SJSA1 (cell line): ENCODE measurements at regions not wholly inside any gene's neighbourhood (a gene's known extent, or its start where the extent isn't known, plus 50 kb on each side); places are given as distances from the start of the nearest gene placed in this dataset.

Experiments used
- DNase-seq, 2 experiments: peaks; one replicate each; pipeline ENCODE4 v3.0.0-alpha.2; 2015 to 2020; ENCODE audit warnings: low spot score in 2 of 2, low read depth in 1 of 2
- H3K27ac ChIP-seq: fragments of 250-450 bp; sonication (Bioruptor Pico); 2 replicates; pipeline ENCODE4 v1.5.1; 2020; ENCODE audit warnings: mild to moderate bottlenecking, moderate library complexity
- H3K27me3 ChIP-seq: fragments of 250-450 bp; sonication (Bioruptor Pico); replicated peaks from 2 replicates; pipeline ENCODE4 v1.5.1; 2020; ENCODE audit warnings: mild to moderate bottlenecking, moderate library complexity
- H3K36me3 ChIP-seq: fragments of 250-450 bp; sonication (Bioruptor Pico); 2 replicates; pipeline ENCODE4 v1.5.1; 2020; ENCODE audit warnings: mild to moderate bottlenecking
- H3K4me1 ChIP-seq: fragments of 250-450 bp; sonication (Bioruptor Pico); replicated peaks from 2 replicates; pipeline ENCODE4 v1.6.1; 2021; ENCODE audit warnings: mild to moderate bottlenecking
- H3K4me3 ChIP-seq: fragments of 250-450 bp; sonication (Bioruptor Pico); 2 replicates; pipeline ENCODE4 v1.5.1; 2020; ENCODE audit warnings: mild to moderate bottlenecking
- H3K9me3 ChIP-seq: fragments of 250-450 bp; sonication (Bioruptor Pico); replicated peaks from 2 replicates; pipeline ENCODE4 v1.5.1; 2020; ENCODE audit warnings: mild to moderate bottlenecking

- H3K27ac ChIP-seq, result no peak overlapping the region
- no peaks in the 10 kb centered on the region for H3K4me1 ChIP-seq
- H3K36me3 ChIP-seq, result no peaks in the 10 kb centered on the region
- no peak for DNase-seq
- H3K4me3 ChIP-seq, result no peak overlapping the region
- no peaks in the 10 kb centered on the region; the same call in 1 of the 2 replicates for H3K9me3 ChIP-seq
- H3K27me3 ChIP-seq, result no peaks in the 10 kb centered on the region
These were observed 112.1 kb upstream of the EYS start for GRCh38 chr6:65819152-65819551.

GRCh38 chr6:65818576-65818975 is 111.5 kb upstream of the EYS start:
- Histone ChIP-seq H3K4me1 (no peaks in the 10 kb centered on the region), H3K36me3 (no peaks in the 10 kb centered on the region), H3K4me3 (no peak overlapping the region), H3K9me3 (no peaks in the 10 kb centered on the region; the same call in 1 of the 2 replicates), H3K27ac (no peak overlapping the region), H3K27me3 (no peaks in the 10 kb centered on the region)
- DNase-seq, result no peak

GRCh38 chr6:65816991-65817390 is 110.0 kb upstream of the EYS start:
- Histone ChIP-seq H3K36me3 (no peaks in the 10 kb centered on the region), H3K4me1 (no peaks in the 10 kb centered on the region), H3K4me3 (no peak overlapping the region), H3K27me3 (no peaks in the 10 kb centered on the region), H3K9me3 (no peaks in the 10 kb centered on the region; the same call in 1 of the 2 replicates), H3K27ac (no peak overlapping the region)
- DNase-seq, result no peak

DNA sequence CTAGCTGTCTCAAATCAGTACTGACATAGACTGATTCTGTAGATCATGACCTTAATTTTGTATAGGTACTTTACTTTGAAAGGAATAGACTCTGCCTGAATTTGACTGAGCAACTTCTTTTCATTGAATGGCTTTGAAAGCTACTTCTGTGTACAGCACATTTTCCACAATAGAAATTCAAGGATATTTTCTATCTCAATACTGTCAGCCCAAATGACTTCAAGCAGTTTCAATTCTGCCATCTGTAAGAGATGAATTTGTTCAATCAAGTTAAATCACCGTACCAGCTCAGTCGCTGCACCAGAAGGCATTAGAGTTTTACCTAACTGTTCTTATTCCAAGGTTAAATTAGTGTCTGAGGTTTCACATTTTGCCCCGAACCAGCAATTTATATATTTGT is 107.0 kb upstream of the EYS start:
- Histone ChIP-seq H3K27ac (no peak overlapping the region), H3K27me3 (no peaks in the 10 kb centered on the region), H3K4me1 (no peaks in the 10 kb centered on the region), H3K36me3 (no peaks in the 10 kb centered on the region), H3K4me3 (no peak overlapping the region), H3K9me3 (no peaks in the 10 kb centered on the region)
- DNase-seq, result no peak

DNA sequence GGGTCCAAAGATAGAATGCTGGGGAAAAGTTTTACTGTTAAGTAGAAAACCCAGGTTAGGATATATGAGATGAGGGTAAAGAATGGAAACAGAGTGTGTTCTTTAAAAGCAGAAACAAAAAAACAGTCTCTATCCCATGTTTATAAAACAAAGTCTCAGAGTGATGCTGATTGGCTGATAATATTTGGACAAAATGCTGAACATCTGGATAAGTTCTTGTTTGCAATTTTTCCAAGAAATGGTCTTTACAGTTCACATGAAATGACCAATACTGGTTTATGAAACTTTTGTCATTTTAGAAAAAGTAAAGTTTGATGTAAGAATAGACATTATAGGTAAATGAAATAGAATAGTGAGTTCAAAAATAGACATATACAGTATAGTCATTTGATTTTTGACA is 96.2 kb upstream of the EYS start:
- Histone ChIP-seq H3K36me3 (no peaks in the 10 kb centered on the region), H3K4me1 (no peaks in the 10 kb centered on the region), H3K9me3 (no peaks in the 10 kb centered on the region), H3K4me3 (no peak overlapping the region), H3K27ac (no peak overlapping the region), H3K27me3 (no peaks in the 10 kb centered on the region)
- DNase-seq, result no peak

DNA sequence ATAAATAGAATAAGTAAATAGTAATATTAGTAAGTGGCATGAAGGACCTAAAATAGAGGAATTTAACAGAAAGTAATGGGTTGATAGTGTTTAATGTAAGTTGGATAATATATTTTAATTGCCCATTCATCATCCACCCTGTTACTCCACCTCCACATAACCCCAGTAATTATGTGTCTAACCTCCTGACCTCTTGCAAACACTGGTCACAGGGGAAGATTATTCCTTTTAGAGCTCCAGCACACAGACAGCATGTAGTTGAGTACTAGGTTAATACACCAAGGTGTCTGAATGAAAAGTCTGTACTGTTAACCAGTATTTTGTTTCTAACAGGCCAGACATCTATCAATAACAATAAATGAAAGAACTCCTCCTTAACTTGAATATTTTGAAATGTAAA is 92.4 kb upstream of the EYS start:
- Histone ChIP-seq H3K27me3 (no peaks in the 10 kb centered on the region), H3K9me3 (no peaks in the 10 kb centered on the region), H3K27ac (no peak overlapping the region), H3K36me3 (no peaks in the 10 kb centered on the region), H3K4me3 (no peak overlapping the region), H3K4me1 (no peaks in the 10 kb centered on the region)
- no peak for DNase-seq

GRCh38 chr6:65798280-65799014 is 91.4 kb upstream of the EYS start:
- no peak for DNase-seq

GRCh38 chr6:65790666-65791065 is 83.6 kb upstream of the EYS start:
- no peak for DNase-seq
- Histone ChIP-seq H3K36me3 (no peaks in the 10 kb centered on the region), H3K27ac (no peak overlapping the region), H3K27me3 (no peaks in the 10 kb centered on the region), H3K9me3 (no peaks in the 10 kb centered on the region), H3K4me3 (no peak overlapping the region), H3K4me1 (no peaks in the 10 kb centered on the region)

More at GRCh38 chr6:65798280-65799014, 91.4 kb upstream of the EYS start:
- no peaks in the 10 kb centered on the region for H3K36me3 ChIP-seq
- H3K27ac ChIP-seq, result no peak overlapping the region
- H3K9me3 ChIP-seq, result no peaks in the 10 kb centered on the region
- no peaks in the 10 kb centered on the region for H3K27me3 ChIP-seq
- no peaks in the 10 kb centered on the region for H3K4me1 ChIP-seq
- H3K4me3 ChIP-seq, result no peak overlapping the region

- H3K36me3 ChIP-seq, result no peaks in the 10 kb centered on the region
- no peak overlapping the region for H3K27ac ChIP-seq
- no peaks in the 10 kb centered on the region; the same call in 1 of the 2 replicates for H3K9me3 ChIP-seq
- H3K4me3 ChIP-seq, result no peak overlapping the region
- H3K4me1 ChIP-seq, result no peaks in the 10 kb centered on the region
- no peaks in the 10 kb centered on the region for H3K27me3 ChIP-seq
- DNase-seq, result no peak
These were observed 80.8 kb upstream of the EYS start for GRCh38 chr6:65787787-65788186.

GRCh38 chr6:65786815-65787214 is 79.8 kb upstream of the EYS start:
- Histone ChIP-seq H3K27ac (no peak overlapping the region), H3K9me3 (no peaks in the 10 kb centered on the region; the same call in 1 of the 2 replicates), H3K27me3 (no peaks in the 10 kb centered on the region), H3K4me1 (no peaks in the 10 kb centered on the region), H3K4me3 (no peak overlapping the region), H3K36me3 (no peaks in the 10 kb centered on the region)
- DNase-seq, result no peak

GRCh38 chr6:65780691-65781090 is 73.7 kb upstream of the EYS start:
- H3K27ac ChIP-seq, result no peak overlapping the region
- H3K4me3 ChIP-seq, result no peak overlapping the region
- H3K36me3 ChIP-seq, result no peaks in the 10 kb centered on the region
- DNase-seq, result no peak
- H3K4me1 ChIP-seq, result no peaks in the 10 kb centered on the region
- H3K27me3 ChIP-seq, result no peaks in the 10 kb centered on the region
- H3K9me3 ChIP-seq, result no peaks in the 10 kb centered on the region; the same call in 1 of the 2 replicates

GRCh38 chr6:65776332-65776731 is 69.3 kb upstream of the EYS start:
- Histone ChIP-seq H3K4me3 (no peak overlapping the region), H3K27ac (no peak overlapping the region), H3K27me3 (no peaks in the 10 kb centered on the region), H3K36me3 (no peaks in the 10 kb centered on the region), H3K9me3 (no peaks in the 10 kb centered on the region), H3K4me1 (no peaks in the 10 kb centered on the region)
- no peak for DNase-seq

DNA sequence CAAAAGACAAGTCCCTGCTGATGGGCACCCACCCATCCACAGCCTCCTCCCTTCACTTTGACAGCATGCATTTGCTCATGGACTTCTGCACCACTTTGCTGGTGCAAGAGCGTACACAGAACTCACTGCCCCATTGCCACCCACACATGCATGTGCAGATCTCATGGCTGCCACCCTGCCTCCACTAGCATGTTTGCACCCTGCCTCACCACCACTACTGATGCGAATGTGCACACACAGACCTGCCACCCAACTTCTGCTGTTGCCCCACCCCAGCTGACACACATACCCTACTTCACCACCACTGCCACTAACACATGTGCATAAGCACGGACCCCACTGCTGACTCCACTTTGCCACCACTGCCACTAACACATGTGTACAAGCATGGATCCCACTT is 64.9 kb upstream of the EYS start:
- Histone ChIP-seq H3K4me1 (no peaks in the 10 kb centered on the region), H3K9me3 (no peaks in the 10 kb centered on the region), H3K27me3 (no peaks in the 10 kb centered on the region), H3K4me3 (no peak overlapping the region), H3K27ac (no peak overlapping the region), H3K36me3 (no peaks in the 10 kb centered on the region)
- DNase-seq, result no peak

- Histone ChIP-seq H3K4me3 (no peak overlapping the region), H3K9me3 (peaks cover 5% of the 10 kb centered on the region; the same call in 1 of the 2 replicates), H3K27ac (no peak overlapping the region), H3K27me3 (no peaks in the 10 kb centered on the region), H3K4me1 (no peaks in the 10 kb centered on the region), H3K36me3 (no peaks in the 10 kb centered on the region)
- no peak for DNase-seq
These were observed 54.9 kb upstream of the EYS start for GRCh38 chr6:65761890-65762289.

DNA sequence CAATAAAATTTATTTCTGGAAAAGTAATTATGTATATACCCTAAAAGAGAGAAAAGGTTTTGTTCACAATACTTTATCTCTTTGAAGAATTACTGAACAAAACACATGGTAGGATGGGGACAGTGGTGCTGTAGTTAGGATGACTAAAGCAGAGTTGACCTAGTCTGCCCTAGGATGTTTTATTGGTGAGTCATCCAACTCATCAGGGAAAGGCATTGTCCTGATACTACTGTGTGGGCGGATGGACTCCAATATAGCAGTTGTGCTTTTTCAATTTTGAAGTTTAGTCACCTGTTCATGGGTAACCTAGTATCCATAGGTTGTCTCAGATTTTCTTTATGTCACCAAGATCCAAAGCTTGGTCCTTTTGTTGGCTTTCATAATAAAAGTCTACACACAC is 53.3 kb upstream of the EYS start:
- DNase-seq, result no peak
- H3K27ac ChIP-seq, result no peak overlapping the region
- H3K4me1 ChIP-seq, result no peaks in the 10 kb centered on the region

More for the DNA sequence above, 53.3 kb upstream of the EYS start:
- H3K36me3 ChIP-seq, result no peaks in the 10 kb centered on the region
- H3K9me3 ChIP-seq, result peaks cover 5% of the 10 kb centered on the region; the same call in 1 of the 2 replicates
- H3K4me3 ChIP-seq, result no peak overlapping the region
- H3K27me3 ChIP-seq, result no peaks in the 10 kb centered on the region
